ENCODE measurements at regions not wholly inside any gene's neighbourhood (a gene's known extent, or its start where the extent isn't known, plus 50 kb on each side); places are given as distances from the start of the nearest gene placed in this dataset.

- Histone ChIP-seq H3K9me3 (ENCODE audit: insufficient read depth, low read depth, low read length) (peaks cover 2% of the 10 kb centered on the region), H2AFZ (ENCODE audit: low read depth, low read length) (no peak overlapping the region), H3K79me2 (ENCODE audit: insufficient read depth, low read length) (no peaks in the 10 kb centered on the region), H3K27ac (ENCODE audit: low read depth, low read length) (no peak overlapping the region), H3K36me3 (ENCODE audit: insufficient read depth, low read length) (no peaks in the 10 kb centered on the region), H4K20me1 (ENCODE audit: insufficient read depth, low read length) (no peaks in the 10 kb centered on the region), H3K4me1 (ENCODE audit: insufficient read depth, low read length) (no peaks in the 10 kb centered on the region), H3K4me3 (ENCODE audit: insufficient read depth, low read depth, low read length) (no peak overlapping the region), H3K4me2 (ENCODE audit: low read length) (no peak overlapping the region), H3K27me3 (ENCODE audit: insufficient read depth, low read length) (no peaks in the 10 kb centered on the region), H3K9ac (ENCODE audit: low read length) (no peak overlapping the region)
- Mint-ChIP-seq H3K27me3 (ENCODE audit: low read depth, unreplicated experiment) (no peaks in the 10 kb centered on the region), H3K4me1 (ENCODE audit: low read depth, unreplicated experiment) (peaks cover 6% of the 10 kb centered on the region), H3K4me3 (ENCODE audit: unreplicated experiment) (no peak overlapping the region), H3K36me3 (ENCODE audit: low read depth, unreplicated experiment) (no peaks in the 10 kb centered on the region), H3K9me3 (ENCODE audit: unreplicated experiment) (no peaks in the 10 kb centered on the region), H3K27ac (ENCODE audit: unreplicated experiment) (no peak overlapping the region)
- FAIRE-seq (no peak), DNase-seq (ENCODE audit: low read depth) (no peak)
- no peak for TF ChIP-seq EZH2 (IDR thresholded peaks at IDR 0.05; ENCODE audit: insufficient read depth, low read length)
- TF ChIP-seq CTCF (IDR thresholded peaks at IDR 0.05; ENCODE audit: insufficient read depth, low read depth, low read length), result no peak
These were observed 174.4 kb downstream of the ARRDC4 start for GRCh38 chr15:98134905-98135304.

- no peak overlapping the region for H3K9ac ChIP-seq (ENCODE audit: low read length)
- no peaks in the 10 kb centered on the region for H3K27me3 ChIP-seq (ENCODE audit: insufficient read depth, low read length)
- no peak overlapping the region for H3K4me2 ChIP-seq (ENCODE audit: low read length)
- no peaks in the 10 kb centered on the region for H3K27me3 Mint-ChIP-seq (ENCODE audit: low read depth, unreplicated experiment)
- no peak overlapping the region for H3K27ac Mint-ChIP-seq (ENCODE audit: unreplicated experiment)
- no peak overlapping the region for H3K4me3 Mint-ChIP-seq (ENCODE audit: unreplicated experiment)
- H3K9me3 Mint-ChIP-seq (ENCODE audit: unreplicated experiment), result no peaks in the 10 kb centered on the region
- DNase-seq (ENCODE audit: low read depth) (no peak), FAIRE-seq (no peak)
- H4K20me1 ChIP-seq (ENCODE audit: insufficient read depth, low read length), result no peaks in the 10 kb centered on the region
- no peak for TF ChIP-seq EZH2 (IDR thresholded peaks at IDR 0.05; ENCODE audit: insufficient read depth, low read length)
- H3K36me3 Mint-ChIP-seq (ENCODE audit: low read depth, unreplicated experiment), result no peaks in the 10 kb centered on the region
- H3K27ac ChIP-seq (ENCODE audit: low read depth, low read length), result no peak overlapping the region
- H2AFZ ChIP-seq (ENCODE audit: low read depth, low read length), result no peak overlapping the region
- no peak overlapping the region for H3K4me3 ChIP-seq (ENCODE audit: insufficient read depth, low read depth, low read length)
- H3K4me1 Mint-ChIP-seq (ENCODE audit: low read depth, unreplicated experiment), result no peaks in the 10 kb centered on the region
- H3K9me3 ChIP-seq (ENCODE audit: insufficient read depth, low read depth, low read length), result no peaks in the 10 kb centered on the region
- no peaks in the 10 kb centered on the region for H3K4me1 ChIP-seq (ENCODE audit: insufficient read depth, low read length)
- H3K79me2 ChIP-seq (ENCODE audit: insufficient read depth, low read length), result no peaks in the 10 kb centered on the region
- H3K36me3 ChIP-seq (ENCODE audit: insufficient read depth, low read length), result no peaks in the 10 kb centered on the region
These were observed 178.4 kb downstream of the ARRDC4 start for GRCh38 chr15:98138910-98139309.

GRCh38 chr15:98139337-98139736, 178.8 kb downstream of the ARRDC4 start:
- FAIRE-seq (no peak), DNase-seq (ENCODE audit: low read depth) (no peak)
- Histone ChIP-seq H3K27ac (ENCODE audit: low read depth, low read length) (no peak overlapping the region), H3K4me1 (ENCODE audit: insufficient read depth, low read length) (no peaks in the 10 kb centered on the region), H4K20me1 (ENCODE audit: insufficient read depth, low read length) (no peaks in the 10 kb centered on the region), H3K9ac (ENCODE audit: low read length) (no peak overlapping the region), H2AFZ (ENCODE audit: low read depth, low read length) (no peak overlapping the region), H3K36me3 (ENCODE audit: insufficient read depth, low read length) (no peaks in the 10 kb centered on the region), H3K9me3 (ENCODE audit: insufficient read depth, low read depth, low read length) (no peaks in the 10 kb centered on the region), H3K4me2 (ENCODE audit: low read length) (no peak overlapping the region), H3K79me2 (ENCODE audit: insufficient read depth, low read length) (no peaks in the 10 kb centered on the region), H3K27me3 (ENCODE audit: insufficient read depth, low read length) (no peaks in the 10 kb centered on the region), H3K4me3 (ENCODE audit: insufficient read depth, low read depth, low read length) (no peak overlapping the region)
- Mint-ChIP-seq H3K36me3 (ENCODE audit: low read depth, unreplicated experiment) (no peaks in the 10 kb centered on the region), H3K27ac (ENCODE audit: unreplicated experiment) (no peak overlapping the region), H3K4me3 (ENCODE audit: unreplicated experiment) (no peak overlapping the region), H3K9me3 (ENCODE audit: unreplicated experiment) (no peaks in the 10 kb centered on the region), H3K27me3 (ENCODE audit: low read depth, unreplicated experiment) (no peaks in the 10 kb centered on the region), H3K4me1 (ENCODE audit: low read depth, unreplicated experiment) (no peaks in the 10 kb centered on the region)
- no peak for TF ChIP-seq CTCF (IDR thresholded peaks at IDR 0.05; ENCODE audit: insufficient read depth, low read depth, low read length)
- no peak for TF ChIP-seq EZH2 (IDR thresholded peaks at IDR 0.05; ENCODE audit: insufficient read depth, low read length)
